Right renal cortex interstitium (tissue), 3 donors: ENCODE measurements at regions not wholly inside any gene's neighbourhood (a gene's known extent, or its start where the extent isn't known, plus 50 kb on each side); places are given as distances from the start of the nearest gene placed in this dataset.

Experiments used
- DNase-seq, 3 donors: peaks; one replicate each; pipeline ENCODE4 v3.0.0-alpha.2; 2013; ENCODE audit warnings: low read depth in 3 of 3, low spot score in 2 of 3

DNA sequence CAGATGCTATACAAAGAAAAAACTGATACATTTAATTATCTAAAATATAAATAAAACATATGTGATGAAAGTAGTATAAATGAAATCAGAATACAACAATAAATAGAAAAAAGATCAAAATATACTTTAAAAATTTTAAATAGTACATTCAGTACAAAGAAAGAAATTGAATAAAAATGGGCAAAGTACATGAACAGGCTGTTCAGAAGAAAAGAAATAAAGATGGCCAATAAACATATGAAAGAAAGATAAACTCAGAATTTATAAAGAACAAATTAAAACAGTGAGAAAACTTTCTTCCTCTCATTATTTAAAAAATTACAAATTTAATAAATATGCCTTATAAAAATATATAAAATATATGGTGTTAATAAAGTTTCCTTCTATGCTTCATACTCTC lies 50.5 kb upstream of the AMOTL1 start:
- no peak for DNase-seq
